OCI-LY7 (cell line): ENCODE measurements at regions not wholly inside any gene's neighbourhood (a gene's known extent, or its start where the extent isn't known, plus 50 kb on each side); places are given as distances from the start of the nearest gene placed in this dataset.

Experiments
- CTCF ChIP-seq: fragments of 200-600 bp; sonication (generic); conservative IDR thresholded peaks from 2 replicates; pipeline ENCODE4 v1.5.1; 2014; ENCODE audit warnings: mild to moderate bottlenecking, antibody characterized with exemption, low read length, moderate library complexity, mixed read lengths
- EZH2phosphoT487 ChIP-seq: fragments of 200-600 bp; sonication (generic); IDR thresholded peaks from 2 replicates; pipeline ENCODE4 v1.6.1; 2018; ENCODE audit warnings: low read depth, borderline replicate concordance, mild to moderate bottlenecking, mixed run types, antibody characterized with exemption, low read length, moderate library complexity, mixed read lengths

- TF ChIP-seq CTCF (no peak), EZH2phosphoT487 (no peak)
Measured at GRCh38 chr9:2970864-2971263, 127.0 kb upstream of the PUM3 start.
